HG03095 (cell line): ENCODE measurements at regions not wholly inside any gene's neighbourhood (a gene's known extent, or its start where the extent isn't known, plus 50 kb on each side); places are given as distances from the start of the nearest gene placed in this dataset.

Experiments used
- ATAC-seq: cut with Tn5 transposase; IDR thresholded peaks from one replicate; pipeline ENCODE4 v1.9.1; 2021; ENCODE audit warnings: moderate library complexity; ENCODE audit not compliant: unreplicated experiment

DNA sequence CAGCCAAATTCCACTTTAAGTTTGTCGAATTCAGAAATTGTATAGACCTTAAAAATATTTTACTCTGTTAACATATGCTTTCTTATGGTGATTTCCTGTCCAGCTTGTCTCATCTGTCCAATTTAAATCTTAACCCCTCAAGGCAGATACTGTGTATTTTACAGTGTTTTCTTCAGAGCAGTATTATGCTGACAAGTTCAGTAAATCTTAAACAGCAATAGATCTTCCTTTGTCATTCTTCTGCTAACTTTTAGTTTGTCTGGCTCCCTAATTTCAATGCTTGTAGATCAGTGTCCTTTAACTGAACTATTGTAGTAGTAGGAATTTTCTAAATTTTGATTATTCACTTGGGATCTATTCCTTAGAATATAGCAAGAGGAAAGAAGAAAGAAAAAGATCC, 52.8 kb upstream of the MEIS1 start:
- ATAC-seq, result no peak

- no peak for ATAC-seq
These were observed 55.5 kb upstream of the MEIS1 start for GRCh38 chr2:66379473-66379872.

GRCh38 chr2:66377832-66378231, 57.1 kb upstream of the MEIS1 start:
- ATAC-seq, result no peak

- ATAC-seq, result no peak
These were observed 64.1 kb upstream of the MEIS1 start for GRCh38 chr2:66370824-66371223.

- ATAC-seq, result no peak
These were observed 68.3 kb upstream of the MEIS1 start for GRCh38 chr2:66366619-66367018.

DNA sequence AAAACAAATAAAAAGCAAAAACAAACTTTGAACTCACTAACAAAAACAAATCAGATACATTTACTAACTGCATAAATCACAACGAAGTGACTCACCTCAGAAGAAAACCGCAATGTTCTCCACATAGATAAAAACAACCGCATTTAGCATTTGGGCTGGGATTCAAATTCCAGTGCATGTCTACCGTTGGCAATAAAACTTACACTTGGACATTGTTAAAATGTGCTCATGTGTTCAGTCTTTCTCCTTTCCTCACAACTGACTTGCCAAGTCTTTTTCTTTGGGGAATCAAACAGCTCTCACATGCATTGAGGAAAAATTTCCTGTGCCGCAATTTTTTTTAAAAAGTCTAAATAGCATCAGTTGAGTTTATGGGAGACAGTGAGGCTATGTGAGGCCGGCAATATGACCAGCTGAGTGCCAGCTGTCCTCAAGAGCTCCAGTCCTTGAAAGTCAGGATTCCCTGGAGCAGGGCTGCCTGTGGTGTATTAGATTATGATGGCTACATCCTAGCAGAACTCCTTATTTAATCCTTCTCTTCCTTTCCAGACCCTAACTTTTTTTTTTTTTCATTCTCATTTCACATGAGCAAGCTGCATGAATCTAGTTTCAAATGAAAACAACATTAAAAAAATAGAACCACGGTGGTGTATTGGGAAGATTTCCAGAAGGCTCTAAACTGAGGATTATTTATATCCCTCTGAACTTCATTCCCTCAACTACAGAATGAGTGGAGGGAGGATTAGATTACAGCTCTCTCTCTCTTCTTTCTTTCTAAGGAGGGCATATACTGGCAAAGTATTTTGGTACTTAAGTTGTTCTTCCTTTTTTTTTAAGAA, 70.2 kb upstream of the MEIS1 start:
- no peak for ATAC-seq

GRCh38 chr2:66362701-66363100, 72.2 kb upstream of the MEIS1 start:
- ATAC-seq, result no peak

DNA sequence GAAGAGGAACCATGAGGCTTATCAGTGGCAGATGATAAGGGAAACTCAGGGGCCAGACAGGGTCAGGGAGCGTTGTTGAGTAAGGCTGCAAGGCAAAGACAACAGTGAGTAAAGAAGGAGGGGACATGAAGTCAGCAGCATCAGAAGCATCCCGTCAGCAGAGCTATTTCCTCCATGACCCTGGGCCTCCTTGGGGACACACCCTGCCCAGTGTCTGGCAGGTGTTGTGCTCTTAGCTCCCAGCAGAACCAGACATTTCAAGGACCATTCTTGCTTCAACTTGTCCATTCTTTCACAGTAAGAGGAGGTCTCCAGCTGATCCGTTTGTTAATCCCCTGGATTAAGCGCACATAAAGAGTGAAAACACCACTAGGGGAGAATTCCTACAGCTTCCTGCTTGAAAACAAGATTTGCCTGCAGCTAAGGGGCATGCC, 88.7 kb upstream of the MEIS1 start:
- ATAC-seq, result no peak

DNA sequence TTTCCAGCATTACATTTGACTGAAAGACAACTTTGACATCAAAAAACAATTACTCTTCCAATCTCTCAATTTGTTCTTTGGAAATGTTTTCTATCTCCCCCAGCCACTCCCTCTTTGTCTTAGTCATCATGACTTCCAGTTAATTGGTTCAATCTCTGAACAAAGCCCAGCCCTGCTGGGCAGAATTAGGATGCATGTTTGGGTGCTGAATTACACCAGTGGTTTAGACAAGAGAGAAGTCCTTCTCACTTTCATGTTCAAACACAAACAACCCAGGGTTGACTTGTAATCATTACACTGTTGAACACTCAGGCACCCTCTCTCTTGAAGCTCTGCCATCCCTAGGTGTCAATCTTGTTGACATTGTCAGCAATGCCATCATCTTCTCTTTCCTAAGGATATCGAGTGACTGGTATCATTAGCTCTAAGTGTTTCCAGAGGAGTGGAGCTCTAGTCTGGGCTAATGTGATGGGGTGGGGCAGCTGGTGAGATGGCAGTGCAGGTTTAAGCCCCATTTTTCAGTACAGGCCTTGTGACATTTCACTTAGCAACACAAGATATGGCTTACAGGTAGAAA, 90.8 kb upstream of the MEIS1 start:
- no peak for ATAC-seq

DNA sequence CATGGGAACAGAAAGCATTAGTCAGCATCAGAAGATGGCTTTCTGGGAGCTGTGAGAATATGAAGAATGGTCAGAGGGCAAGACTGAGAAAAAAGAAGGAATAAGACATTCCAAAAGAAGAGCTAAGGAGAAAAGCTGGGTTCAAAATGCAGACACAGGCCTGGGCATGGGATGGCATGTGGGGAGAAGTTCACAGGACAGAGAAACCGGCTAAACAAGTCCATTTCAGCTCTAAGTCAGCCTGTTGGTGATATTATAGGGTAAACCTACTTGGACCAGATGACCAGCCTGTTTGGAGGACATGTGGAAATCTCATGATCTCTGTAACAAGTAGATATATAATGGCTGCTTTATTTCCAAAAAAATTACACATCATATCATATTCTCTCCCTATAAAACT, 91.7 kb upstream of the MEIS1 start:
- no peak for ATAC-seq

GRCh38 chr2:66340521-66340920, 94.4 kb upstream of the MEIS1 start:
- ATAC-seq, result no peak

GRCh38 chr2:66334237-66335029, 100.5 kb upstream of the MEIS1 start:
- ATAC-seq, result no peak

DNA sequence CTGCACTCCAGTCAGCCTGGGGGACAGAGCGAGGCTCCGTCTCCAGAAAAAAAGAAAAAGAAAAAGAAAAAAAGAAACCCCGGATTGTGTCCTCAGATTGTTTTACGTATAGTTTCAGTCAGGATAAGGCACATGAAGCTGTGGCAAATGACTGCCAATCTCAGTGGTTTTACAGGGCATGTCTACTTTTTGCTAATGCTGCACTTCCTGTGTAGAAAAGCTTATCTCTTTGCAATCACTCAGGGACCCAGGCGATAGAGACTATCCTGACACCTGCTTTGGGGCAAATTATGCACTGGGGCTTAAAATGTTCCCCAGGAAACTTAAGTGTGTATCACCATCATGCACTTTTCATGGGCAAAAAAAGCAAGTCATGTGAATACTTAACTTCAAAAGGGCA, 103.7 kb upstream of the MEIS1 start:
- no peak for ATAC-seq

DNA sequence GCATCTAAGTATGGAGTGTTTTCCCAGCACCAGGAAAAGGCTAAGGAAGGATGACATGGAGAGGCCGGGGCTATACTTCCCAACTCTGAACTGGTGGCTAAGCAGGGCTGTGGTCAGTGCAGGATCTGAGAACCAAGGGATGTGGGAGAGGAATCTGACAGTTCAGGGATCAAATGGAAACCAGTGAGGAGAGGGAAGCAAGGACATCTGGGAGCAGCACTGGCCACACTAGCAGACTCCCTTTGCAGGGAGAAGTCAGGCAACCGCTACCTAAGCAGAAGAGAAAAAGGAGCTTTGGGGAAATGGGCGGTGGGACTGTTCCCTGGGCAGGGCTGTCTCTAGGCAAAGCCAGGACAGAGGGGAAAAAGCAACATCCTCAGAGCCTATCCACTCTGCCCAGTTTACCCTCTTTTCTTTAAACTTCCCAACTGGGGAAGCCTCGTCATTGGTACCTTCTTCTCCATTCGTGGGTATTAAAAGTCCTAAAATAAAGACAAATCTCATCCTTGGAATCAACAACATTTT, 105.8 kb upstream of the MEIS1 start:
- no peak for ATAC-seq

GRCh38 chr2:66327066-66327740, 107.7 kb upstream of the MEIS1 start:
- ATAC-seq, result no peak

DNA sequence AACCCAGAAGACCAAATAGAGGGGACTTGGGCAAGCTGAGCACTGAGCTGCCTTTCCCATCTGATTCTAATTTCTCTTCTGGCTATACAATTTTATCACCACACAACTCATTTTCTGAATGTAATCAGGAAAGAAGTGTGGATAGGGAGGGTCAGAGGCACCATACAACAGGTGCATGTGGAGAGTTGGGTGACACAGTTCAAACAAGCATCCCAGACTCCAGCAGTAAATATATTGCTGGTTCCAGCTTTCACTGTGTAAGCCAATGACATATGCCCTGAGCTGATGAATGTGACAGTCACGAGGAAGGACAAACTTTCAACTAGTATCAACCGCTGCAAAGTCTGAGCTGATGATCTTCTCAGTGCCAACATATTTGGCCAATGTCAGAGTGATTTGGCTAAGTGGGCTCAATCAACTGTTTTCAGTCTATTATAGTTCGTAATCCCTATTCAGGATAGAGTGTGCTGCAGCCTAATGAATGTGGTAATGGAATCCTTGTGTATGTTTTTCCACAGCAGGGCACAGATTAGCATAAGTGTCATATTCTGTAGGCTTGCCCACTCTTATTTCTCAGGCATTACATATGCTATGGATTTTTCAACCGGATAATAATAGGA, 109.9 kb upstream of the MEIS1 start:
- no peak for ATAC-seq

GRCh38 chr2:66324356-66324755, 110.6 kb upstream of the MEIS1 start:
- ATAC-seq, result no peak

- no peak for ATAC-seq
These were observed 111.5 kb upstream of the MEIS1 start for GRCh38 chr2:66323406-66323805.

DNA sequence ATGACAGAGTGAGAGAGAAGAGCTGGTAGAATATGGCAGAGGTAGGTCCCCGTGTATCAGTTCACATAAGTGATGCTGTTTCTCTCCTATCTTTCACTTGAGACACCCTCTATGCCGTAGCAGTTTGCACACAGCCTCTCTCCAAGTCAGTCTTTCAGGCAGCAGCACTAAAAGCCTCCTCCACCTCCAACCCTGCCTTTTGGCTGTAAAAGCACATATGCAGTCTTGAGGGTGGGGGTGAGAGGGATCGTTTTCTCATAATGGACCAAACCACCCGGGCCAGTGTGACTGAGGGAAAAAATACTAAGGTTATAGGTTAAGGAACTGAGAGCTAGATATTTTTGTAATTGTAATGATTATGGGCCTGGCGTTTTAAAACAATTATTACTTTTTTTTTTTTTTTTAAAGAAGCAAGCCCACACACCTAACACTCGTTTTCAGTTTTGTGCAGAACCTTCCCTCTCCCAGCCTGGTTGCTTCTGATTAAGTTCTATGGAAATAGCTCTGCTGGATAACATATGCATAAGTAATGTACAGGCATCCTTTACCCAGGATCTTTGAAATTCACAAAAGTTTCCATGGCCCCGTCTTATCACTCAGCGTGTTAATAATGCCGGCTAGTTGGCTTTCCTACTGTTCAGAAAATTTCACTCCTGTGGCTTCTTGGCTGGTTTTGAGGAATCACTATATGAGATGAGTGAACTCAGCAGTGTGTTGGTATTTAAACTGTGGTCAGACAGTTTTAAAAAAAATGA, 112.2 kb upstream of the MEIS1 start:
- ATAC-seq, result no peak

DNA sequence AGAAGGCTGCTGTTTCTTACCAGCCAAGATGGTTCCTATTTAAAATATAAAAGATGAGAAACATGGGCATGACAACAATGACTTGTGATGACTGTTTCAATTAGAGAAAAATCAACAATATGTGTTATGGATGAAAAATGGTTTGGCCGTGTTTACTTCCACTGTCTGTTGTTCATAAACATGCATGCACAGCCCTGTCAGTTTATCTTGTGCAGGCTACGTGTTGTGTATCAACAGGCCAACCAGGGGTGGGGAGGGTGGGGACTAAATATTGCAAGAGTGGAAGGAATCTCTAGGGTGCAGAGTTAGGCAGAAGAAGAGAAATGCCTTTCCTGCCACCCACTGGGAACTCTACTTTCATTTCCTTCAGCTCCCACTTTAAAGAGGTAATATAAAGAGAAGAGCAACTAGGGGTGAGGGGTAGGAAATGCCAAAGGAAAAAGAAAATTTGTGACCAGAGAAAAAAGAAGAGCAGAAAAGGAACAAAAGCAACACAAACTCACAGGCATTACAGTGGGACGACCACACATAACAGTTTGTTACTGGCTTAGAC, 116.8 kb upstream of the MEIS1 start:
- ATAC-seq, result no peak
